GM10266 (cell line): ENCODE measurements at regions not wholly inside any gene's neighbourhood (a gene's known extent, or its start where the extent isn't known, plus 50 kb on each side); places are given as distances from the start of the nearest gene placed in this dataset.

ENCODE experiments used
- DNase-seq: peaks from one replicate; pipeline ENCODE4 v3.0.0; 2012; ENCODE audit errors: extremely low spot score
- CTCF ChIP-seq: IDR thresholded peaks from 2 replicates; pipeline ENCODE4 v1.5.1; 2012; ENCODE audit warnings: mild to moderate bottlenecking, low read depth; ENCODE audit not compliant: control insufficient read depth, insufficient read depth; ENCODE audit errors: missing control alignments

GRCh38 chr5:85823462-85824426 is 794.0 kb upstream of the COX7C start:
- DNase-seq, result no peak
- no peak for TF ChIP-seq CTCF

- DNase-seq, result no peak
- TF ChIP-seq CTCF, result no peak
Observed at GRCh38 chr5:85838781-85839180, 779.0 kb upstream of the COX7C start.

- DNase-seq, result no peak
- TF ChIP-seq CTCF, result no peak
Observed at GRCh38 chr5:85841653-85842052, 776.1 kb upstream of the COX7C start.

GRCh38 chr5:85843535-85843934 is 774.2 kb upstream of the COX7C start:
- no peak for DNase-seq
- TF ChIP-seq CTCF, result no peak

- TF ChIP-seq CTCF, result no peak
- DNase-seq, result no peak
Observed at GRCh38 chr5:85849411-85849810, 768.3 kb upstream of the COX7C start.

- TF ChIP-seq CTCF, result no peak
- DNase-seq, result no peak
Observed at GRCh38 chr5:85865296-85865695, 752.4 kb upstream of the COX7C start.

GRCh38 chr5:85868070-85868469 is 749.7 kb upstream of the COX7C start:
- TF ChIP-seq CTCF, result no peak
- no peak for DNase-seq
